GM23338 (cell line): ENCODE measurements at regions not wholly inside any gene's neighbourhood (a gene's known extent, or its start where the extent isn't known, plus 50 kb on each side); places are given as distances from the start of the nearest gene placed in this dataset.

Source experiments
- ATAC-seq: fragments of 200-7000 bp; cut with Tn5 transposase; 3 replicates; pipeline ENCODE4 v1.9.1; 2020
- DNase-seq: peaks from one replicate; pipeline ENCODE4 v3.0.0-alpha.2; 2015; ENCODE audit warnings: low spot score
- H2AFZ ChIP-seq: fragments of 200-600 bp; sonication (generic); 2 replicates; pipeline ENCODE4 v1.8.0; 2016; ENCODE audit warnings: antibody characterized with exemption, mild to moderate bottlenecking, moderate library complexity
- H3F3A ChIP-seq: fragments of 200-600 bp; sonication (generic); replicated peaks from 2 replicates; pipeline ENCODE4 v1.8.0; 2017; ENCODE audit warnings: antibody characterized with exemption, mixed run types, low read depth
- H3K27ac ChIP-seq: fragments of 200-600 bp; sonication (generic); 2 replicates; pipeline ENCODE4 v1.6.1; 2016; ENCODE audit warnings: low read depth
- H3K27me3 ChIP-seq: fragments of 200-600 bp; sonication (generic); 2 replicates; pipeline ENCODE4 v1.8.0; 2016; ENCODE audit warnings: mild to moderate bottlenecking, mixed run types, moderate library complexity; ENCODE audit not compliant: insufficient read depth
- H3K36me3 ChIP-seq: fragments of 200-600 bp; sonication (generic); 2 replicates; pipeline ENCODE4 v1.8.0; 2016; ENCODE audit warnings: mild to moderate bottlenecking; ENCODE audit not compliant: insufficient read depth
- H3K4me1 ChIP-seq: fragments of 200-600 bp; sonication (generic); 2 replicates; pipeline ENCODE4 v1.8.0; 2016; ENCODE audit warnings: mild to moderate bottlenecking, moderate library complexity; ENCODE audit not compliant: insufficient read depth
- H3K4me2 ChIP-seq: fragments of 200-600 bp; sonication (generic); 2 replicates; pipeline ENCODE4 v1.7.1; 2017; ENCODE audit warnings: mixed run types
- H3K4me3 ChIP-seq: fragments of 200-600 bp; sonication (generic); 2 replicates; pipeline ENCODE4 v1.6.1; 2016; ENCODE audit warnings: mixed run types
- H3K79me2 ChIP-seq: fragments of 200-600 bp; sonication (generic); replicated peaks from 2 replicates; pipeline ENCODE4 v1.8.0; 2017; ENCODE audit warnings: mild to moderate bottlenecking; ENCODE audit not compliant: insufficient read depth
- H3K9me2 ChIP-seq: fragments of 200-600 bp; sonication (generic); 2 replicates; pipeline ENCODE4 v1.8.0; 2017; ENCODE audit not compliant: insufficient read depth
- H4K20me1 ChIP-seq: fragments of 200-600 bp; sonication (generic); replicated peaks from 2 replicates; pipeline ENCODE4 v1.8.0; 2017; ENCODE audit warnings: mild to moderate bottlenecking; ENCODE audit not compliant: insufficient read depth
- H3K27ac Mint-ChIP-seq: 2 replicates; pipeline ENCODE4 v1.8.0; 2020; ENCODE audit warnings: inconsistent platforms, mild to moderate bottlenecking, moderate library complexity, mixed read lengths
- H3K27me3 Mint-ChIP-seq: 3 replicates; pipeline ENCODE4 v1.8.0; 2022; ENCODE audit warnings: low read depth, mild to moderate bottlenecking, moderate library complexity, mixed read lengths, inconsistent platforms; ENCODE audit not compliant: insufficient read depth, poor library complexity
- H3K36me3 Mint-ChIP-seq: 3 replicates; pipeline ENCODE4 v1.8.0; 2021; ENCODE audit warnings: low read depth, mild to moderate bottlenecking, inconsistent platforms, moderate library complexity, mixed read lengths
- H3K4me1 Mint-ChIP-seq: 3 replicates; pipeline ENCODE4 v1.8.0; 2020; ENCODE audit warnings: mild to moderate bottlenecking, inconsistent platforms, mixed read lengths
- H3K4me3 Mint-ChIP-seq: 3 replicates; pipeline ENCODE4 v1.8.0; 2021; ENCODE audit warnings: moderate library complexity, mild to moderate bottlenecking, inconsistent platforms, mixed read lengths
- H3K9me3 Mint-ChIP-seq: 3 replicates; pipeline ENCODE4 v1.8.0; 2020; ENCODE audit warnings: moderate library complexity, mild to moderate bottlenecking, inconsistent platforms, mixed read lengths
- CREB1 ChIP-seq: fragments of 250-450 bp; sonication (Bioruptor Pico); IDR thresholded peaks from 2 replicates; pipeline ENCODE4 v1.5.0; 2020; ENCODE audit warnings: low read depth, mild to moderate bottlenecking, moderate library complexity
- CTCF ChIP-seq, 2 experiments: fragments of 200-600 bp in 1 of 2; sonication (generic) in 1 of 2; conservative IDR thresholded peaks; 2 replicates each; pipeline versions ENCODE4 v1.5.1 to v1.6.1; 2016 to 2017; ENCODE audit warnings: antibody characterized with exemption in 2 of 2, low read depth in 2 of 2, mild to moderate bottlenecking in 2 of 2, moderate library complexity in 1 of 2
- ETS1 ChIP-seq: IDR thresholded peaks from 2 replicates; pipeline ENCODE4 v1.6.1; 2016; ENCODE audit warnings: antibody characterized with exemption
- EZH2 ChIP-seq: fragments of 200-600 bp; sonication (generic); IDR thresholded peaks from one replicate; pipeline ENCODE4 v1.8.0; 2017; ENCODE audit warnings: antibody characterized with exemption, mild to moderate bottlenecking, low read depth; ENCODE audit not compliant: unreplicated experiment
- EZH2phosphoT487 ChIP-seq: fragments of 200-600 bp; sonication (generic); IDR thresholded peaks from one replicate; pipeline ENCODE4 v1.8.1; 2018; ENCODE audit warnings: antibody characterized with exemption; ENCODE audit not compliant: unreplicated experiment
- JUNB ChIP-seq: IDR thresholded peaks from one replicate; pipeline ENCODE4 v1.6.1; 2016; ENCODE audit warnings: antibody characterized with exemption; ENCODE audit not compliant: unreplicated experiment
- NANOG ChIP-seq: IDR thresholded peaks from 2 replicates; pipeline ENCODE4 v1.6.1; 2016; ENCODE audit warnings: antibody characterized with exemption, borderline replicate concordance
- POLR2AphosphoS5 ChIP-seq: IDR thresholded peaks from 2 replicates; pipeline ENCODE4 v1.6.1; 2016; ENCODE audit warnings: antibody characterized with exemption, low read depth
- REST ChIP-seq: IDR thresholded peaks from one replicate; pipeline ENCODE4 v1.6.1; 2018; ENCODE audit warnings: antibody characterized with exemption; ENCODE audit not compliant: unreplicated experiment
- STAT1 ChIP-seq: IDR thresholded peaks from one replicate; pipeline ENCODE4 v1.6.1; 2016; ENCODE audit warnings: antibody characterized with exemption; ENCODE audit not compliant: unreplicated experiment
- ZNF114 ChIP-seq: fragments of 250-450 bp; sonication (Bioruptor Pico); IDR thresholded peaks from 2 replicates; pipeline ENCODE4 v1.5.0; 2020; ENCODE audit warnings: mild to moderate bottlenecking, moderate library complexity
- ZNF331 ChIP-seq: fragments of 250-450 bp; sonication (Bioruptor Pico); IDR thresholded peaks from 2 replicates; pipeline ENCODE4 v1.5.0; 2020; ENCODE audit warnings: low read depth, mild to moderate bottlenecking, moderate library complexity
- ZNF462 ChIP-seq: fragments of 250-450 bp; sonication (Bioruptor Pico); IDR thresholded peaks from 2 replicates; pipeline ENCODE4 v1.5.0; 2020; ENCODE audit warnings: mild to moderate bottlenecking, moderate library complexity

- Histone ChIP-seq H4K20me1 (no peaks in the 10 kb centered on the region), H3K4me3 (no peak overlapping the region), H3F3A (no peaks in the 10 kb centered on the region), H3K27ac (no peak overlapping the region), H3K79me2 (no peaks in the 10 kb centered on the region), H3K4me2 (no peak overlapping the region), H3K36me3 (no peaks in the 10 kb centered on the region), H3K9me2 (no peaks in the 10 kb centered on the region), H2AFZ (no peak overlapping the region), H3K4me1 (no peaks in the 10 kb centered on the region), H3K27me3 (no peaks in the 10 kb centered on the region)
- no peak for DNase-seq
- Mint-ChIP-seq H3K27ac (no peak overlapping the region), H3K36me3 (no peaks in the 10 kb centered on the region; the same call in 2 of the 3 replicates), H3K4me3 (no peak overlapping the region), H3K27me3 (peaks cover 3% of the 10 kb centered on the region), H3K9me3 (no peaks in the 10 kb centered on the region), H3K4me1 (no peaks in the 10 kb centered on the region; the same call in 2 of the 3 replicates)
- no peak for ATAC-seq
- TF ChIP-seq REST (no peak), CREB1 (no peak), CTCF (conservative IDR thresholded peaks at IDR 0.05; ENCODE audit: low read depth in 2 of 2) (no peak), ZNF462 (no peak), ETS1 (no peak), EZH2phosphoT487 (no peak), JUNB (no peak), ZNF114 (CRISPR knock-in tag) (no peak), ZNF331 (CRISPR knock-in tag) (no peak), POLR2AphosphoS5 (no peak), EZH2 (no peak), STAT1 (no peak), NANOG (no peak)
Measured at GRCh38 chr3:80890571-80890970, 870.9 kb downstream of the GBE1 start.
